ENCODE measurements at regions not wholly inside any gene's neighbourhood (a gene's known extent, or its start where the extent isn't known, plus 50 kb on each side); places are given as distances from the start of the nearest gene placed in this dataset.

DNA sequence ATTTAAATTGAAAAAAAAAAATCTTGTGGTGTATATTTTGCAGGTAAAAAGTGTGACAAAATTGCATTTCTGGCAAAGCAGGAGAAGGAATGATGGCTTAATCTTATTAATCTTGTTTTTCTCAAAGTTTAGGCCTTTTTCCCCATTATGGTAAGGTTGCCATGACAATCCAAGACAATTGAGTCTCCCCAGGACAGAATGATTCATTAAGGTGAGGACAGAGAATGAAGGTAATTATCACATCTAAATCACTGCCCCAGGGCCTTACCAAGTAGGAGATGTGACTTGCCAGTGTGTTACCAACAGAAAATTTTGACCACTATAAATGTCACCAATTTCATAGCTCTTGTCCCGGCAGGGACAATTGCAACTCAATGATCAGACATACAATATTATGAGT, 439.2 kb downstream of the DNAH5 start:
- H3K27ac ChIP-seq = no peak overlapping the region
- no peak for TF ChIP-seq ZFX (IDR thresholded peaks at IDR 0.05)
- TF ChIP-seq, protein P1, sequence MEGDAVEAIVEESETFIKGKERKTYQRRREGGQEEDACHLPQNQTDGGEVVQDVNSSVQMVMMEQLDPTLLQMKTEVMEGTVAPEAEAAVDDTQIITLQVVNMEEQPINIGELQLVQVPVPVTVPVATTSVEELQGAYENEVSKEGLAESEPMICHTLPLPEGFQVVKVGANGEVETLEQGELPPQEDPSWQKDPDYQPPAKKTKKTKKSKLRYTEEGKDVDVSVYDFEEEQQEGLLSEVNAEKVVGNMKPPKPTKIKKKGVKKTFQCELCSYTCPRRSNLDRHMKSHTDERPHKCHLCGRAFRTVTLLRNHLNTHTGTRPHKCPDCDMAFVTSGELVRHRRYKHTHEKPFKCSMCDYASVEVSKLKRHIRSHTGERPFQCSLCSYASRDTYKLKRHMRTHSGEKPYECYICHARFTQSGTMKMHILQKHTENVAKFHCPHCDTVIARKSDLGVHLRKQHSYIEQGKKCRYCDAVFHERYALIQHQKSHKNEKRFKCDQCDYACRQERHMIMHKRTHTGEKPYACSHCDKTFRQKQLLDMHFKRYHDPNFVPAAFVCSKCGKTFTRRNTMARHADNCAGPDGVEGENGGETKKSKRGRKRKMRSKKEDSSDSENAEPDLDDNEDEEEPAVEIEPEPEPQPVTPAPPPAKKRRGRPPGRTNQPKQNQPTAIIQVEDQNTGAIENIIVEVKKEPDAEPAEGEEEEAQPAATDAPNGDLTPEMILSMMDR (conservative IDR thresholded peaks at IDR 0.05) = no peak

- TF ChIP-seq, protein P1 (conservative IDR thresholded peaks at IDR 0.05) = no peak
- no peak for TF ChIP-seq ZFX (IDR thresholded peaks at IDR 0.05)
- H3K27ac ChIP-seq = no peak overlapping the region
Measured at GRCh38 chr5:13503017-13503416, 441.5 kb downstream of the DNAH5 start.

GRCh38 chr5:13501176-13501575, 443.3 kb downstream of the DNAH5 start:
- no peak for TF ChIP-seq ZFX (IDR thresholded peaks at IDR 0.05)
- TF ChIP-seq, protein P1 (conservative IDR thresholded peaks at IDR 0.05) = no peak
- H3K27ac ChIP-seq = no peak overlapping the region

- TF ChIP-seq ZFX (IDR thresholded peaks at IDR 0.05) = no peak
- TF ChIP-seq, protein P1 (conservative IDR thresholded peaks at IDR 0.05) = no peak
- H3K27ac ChIP-seq = no peak overlapping the region
Measured at GRCh38 chr5:13498279-13498678, 446.2 kb downstream of the DNAH5 start.

- no peak overlapping the region for H3K27ac ChIP-seq
- TF ChIP-seq, protein P1 (conservative IDR thresholded peaks at IDR 0.05) = no peak
- no peak for TF ChIP-seq ZFX (IDR thresholded peaks at IDR 0.05)
Measured at GRCh38 chr5:13488254-13488931, 456.1 kb downstream of the DNAH5 start.

- TF ChIP-seq, protein P1 (conservative IDR thresholded peaks at IDR 0.05) = no peak
- TF ChIP-seq ZFX (IDR thresholded peaks at IDR 0.05) = no peak
- H3K27ac ChIP-seq = no peak overlapping the region
Measured at GRCh38 chr5:13480834-13481233, 463.7 kb downstream of the DNAH5 start.

- no peak overlapping the region for H3K27ac ChIP-seq
- no peak for TF ChIP-seq ZFX (IDR thresholded peaks at IDR 0.05)
- TF ChIP-seq, protein P1 (conservative IDR thresholded peaks at IDR 0.05) = peak; percentile 90
Measured at GRCh38 chr5:13478831-13479465, 465.5 kb downstream of the DNAH5 start.
